ENCODE measurements at regions not wholly inside any gene's neighbourhood (a gene's known extent, or its start where the extent isn't known, plus 50 kb on each side); places are given as distances from the start of the nearest gene placed in this dataset.
A peak's percentile ranks its signal among the peaks of the same experiment; 100 is the strongest.

- no peak for DNase-seq (ENCODE audit: low read depth)
Measured at GRCh38 chr2:222797871-222798270, 63.0 kb upstream of the ACSL3 start.

- DNase-seq (ENCODE audit: low read depth), result no peak
Measured at GRCh38 chr2:222798528-222798927, 62.3 kb upstream of the ACSL3 start.

DNA sequence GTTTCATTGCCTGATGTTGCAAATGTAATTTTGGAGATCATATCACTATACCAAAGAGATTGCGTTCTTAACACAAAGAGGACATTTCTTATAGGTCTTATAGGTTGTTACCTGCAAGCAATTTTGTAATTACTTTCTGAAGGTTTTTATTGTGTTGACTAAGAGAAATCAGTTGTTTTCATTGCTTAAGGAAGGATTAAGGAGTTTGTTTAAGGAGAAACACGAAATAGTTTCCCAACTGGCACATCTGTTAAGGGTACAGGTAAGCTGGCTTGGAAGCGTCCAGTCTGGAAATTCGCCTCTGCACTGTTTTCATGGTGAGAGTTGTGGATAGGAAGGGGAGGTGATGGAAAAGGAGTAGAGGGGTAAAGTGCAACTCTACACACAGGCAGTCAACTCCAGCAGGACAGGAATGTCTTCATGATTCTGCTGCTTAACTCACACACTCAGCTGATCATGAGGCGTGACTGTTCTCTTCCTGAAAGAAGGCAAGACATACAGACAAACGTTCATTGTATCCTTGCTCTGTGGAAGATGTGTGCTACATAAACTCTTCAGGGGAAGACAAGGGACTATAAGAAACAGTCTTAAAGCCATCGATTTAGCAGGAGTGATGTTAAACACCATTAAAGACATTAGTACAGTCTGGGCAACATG is 61.4 kb upstream of the ACSL3 start:
- DNase-seq (ENCODE audit: low read depth), result no peak

GRCh38 chr2:222802514-222803196 is 58.2 kb upstream of the ACSL3 start:
- no peak for DNase-seq (ENCODE audit: low read depth)

DNA sequence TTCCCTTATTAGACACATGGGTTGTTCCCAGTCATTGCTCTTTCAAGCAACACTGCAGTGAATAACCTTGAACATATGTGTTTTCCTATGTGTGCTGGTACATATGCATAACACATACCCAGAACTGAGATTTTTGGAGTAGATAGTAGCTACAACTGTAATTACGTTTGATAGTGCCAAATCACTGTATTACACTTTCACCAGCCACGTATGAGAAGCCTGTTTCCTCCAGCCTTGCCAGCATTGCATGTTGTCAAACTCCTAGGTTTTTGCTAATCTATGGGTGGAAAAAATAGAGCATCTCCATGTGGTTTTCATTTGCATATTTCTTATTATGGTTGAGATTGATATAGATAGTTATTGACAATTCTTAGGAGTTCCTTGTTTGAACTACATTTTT is 56.5 kb upstream of the ACSL3 start:
- DNase-seq (ENCODE audit: low read depth), result no peak

DNA sequence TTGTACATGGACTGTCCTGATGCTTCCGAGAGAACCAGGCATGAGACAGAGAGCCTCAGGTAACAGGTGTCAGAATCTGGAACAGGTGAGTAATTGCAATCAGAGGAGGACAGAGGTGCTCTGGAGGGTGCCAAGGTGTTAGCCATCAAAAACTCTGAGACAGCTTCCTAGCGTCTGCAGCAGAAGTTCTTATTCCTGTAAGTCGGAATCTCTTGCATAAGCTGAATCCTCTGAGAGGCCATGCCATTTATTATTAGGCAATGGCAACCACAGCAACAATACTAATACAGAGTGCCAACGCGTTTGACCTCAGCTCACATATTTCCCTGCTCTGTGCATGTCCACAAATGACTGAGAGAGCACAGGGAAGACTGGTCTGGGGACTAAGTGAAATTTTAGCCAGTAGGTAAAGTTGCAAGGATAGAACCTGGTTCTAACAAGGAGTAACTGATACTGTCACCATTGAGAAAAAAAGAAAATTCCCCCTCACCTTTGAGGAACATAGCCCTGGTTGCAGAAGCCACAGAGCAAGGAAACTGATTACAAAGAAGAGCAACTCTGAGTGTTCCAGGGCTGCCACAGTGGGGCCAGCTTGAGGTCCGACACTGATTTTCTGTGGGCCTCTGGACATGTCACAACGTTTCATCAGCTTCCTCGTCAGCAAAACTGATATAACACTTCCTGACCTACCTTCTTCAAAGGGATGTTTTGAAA is 55.1 kb upstream of the ACSL3 start:
- DNase-seq (ENCODE audit: low read depth), result peak; percentile 87

GRCh38 chr2:222806526-222807137 is 54.2 kb upstream of the ACSL3 start:
- no peak for DNase-seq (ENCODE audit: low read depth)

GRCh38 chr2:222807431-222807830 is 53.4 kb upstream of the ACSL3 start:
- DNase-seq (ENCODE audit: low read depth), result no peak

DNA sequence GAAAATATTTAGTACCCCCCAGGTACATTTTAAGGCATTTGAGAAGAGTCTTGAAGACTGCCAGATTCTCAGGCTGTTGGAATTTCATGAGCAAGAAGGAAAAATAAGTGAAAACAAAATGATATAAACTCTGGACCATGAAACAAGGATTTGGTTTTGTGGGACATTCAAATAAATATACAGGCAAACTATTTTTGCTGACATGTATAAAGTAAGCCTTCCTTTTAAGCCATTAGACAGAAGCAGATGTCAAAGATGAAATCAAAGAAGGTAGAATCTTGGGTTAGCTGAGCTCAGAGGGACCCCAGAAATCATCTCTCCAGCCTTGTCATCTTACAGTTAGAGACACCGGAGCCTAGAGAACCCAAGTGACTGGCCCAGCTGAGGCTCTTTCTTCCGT is 51.3 kb upstream of the ACSL3 start:
- DNase-seq (ENCODE audit: low read depth), result no peak

DNA sequence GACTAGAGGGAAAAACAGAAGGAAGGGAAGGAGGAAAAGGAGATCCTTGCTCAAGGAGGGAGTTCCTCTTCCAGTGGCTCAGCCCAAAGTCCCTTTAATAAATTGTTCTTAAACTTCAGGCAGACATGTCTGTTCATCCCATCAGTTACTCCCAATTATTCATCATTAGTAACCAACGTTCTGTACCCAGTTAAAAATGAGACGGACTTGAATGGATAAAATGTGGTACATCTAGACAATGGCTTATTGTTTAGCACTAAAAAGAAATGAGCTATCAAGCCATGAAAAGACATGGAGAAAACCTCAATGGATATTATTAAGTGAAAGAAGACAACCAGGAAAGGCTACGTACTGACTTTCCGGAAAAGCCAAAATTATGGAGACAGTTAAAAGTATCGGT is 50.8 kb upstream of the ACSL3 start:
- DNase-seq (ENCODE audit: low read depth), result no peak
